ENCODE measurements at regions not wholly inside any gene's neighbourhood (a gene's known extent, or its start where the extent isn't known, plus 50 kb on each side); places are given as distances from the start of the nearest gene placed in this dataset.

GRCh38 chr16:64148356-64148755 lies 973.5 kb downstream of the CDH11 start:
- no peak overlapping the region for H3K9ac ChIP-seq (ENCODE audit: low read length)
- H3K4me1 ChIP-seq (ENCODE audit: control insufficient read depth, insufficient read depth, low read length), result no peaks in the 10 kb centered on the region

GRCh38 chr16:64147941-64148340 lies 973.9 kb downstream of the CDH11 start:
- Histone ChIP-seq H3K27me3 (ENCODE audit: control insufficient read depth, insufficient read depth, low read length) (no peaks in the 10 kb centered on the region), H3K9ac (ENCODE audit: low read length) (no peak overlapping the region), H3K36me3 (ENCODE audit: control insufficient read depth, insufficient read depth, low read length) (no peaks in the 10 kb centered on the region), H3K4me1 (ENCODE audit: control insufficient read depth, insufficient read depth, low read length) (no peaks in the 10 kb centered on the region), H3K9me3 (ENCODE audit: control insufficient read depth, low read length) (no peaks in the 10 kb centered on the region), H3K4me3 (ENCODE audit: low read length) (no peak overlapping the region)

More at GRCh38 chr16:64148356-64148755, 973.5 kb downstream of the CDH11 start:
- Histone ChIP-seq H3K27me3 (ENCODE audit: control insufficient read depth, insufficient read depth, low read length) (no peaks in the 10 kb centered on the region), H3K4me3 (ENCODE audit: low read length) (no peak overlapping the region), H3K36me3 (ENCODE audit: control insufficient read depth, insufficient read depth, low read length) (no peaks in the 10 kb centered on the region), H3K9me3 (ENCODE audit: control insufficient read depth, low read length) (no peaks in the 10 kb centered on the region)

- no peaks in the 10 kb centered on the region for H3K4me1 ChIP-seq (ENCODE audit: control insufficient read depth, insufficient read depth, low read length)
- H3K4me3 ChIP-seq (ENCODE audit: low read length), result no peak overlapping the region
- H3K27me3 ChIP-seq (ENCODE audit: control insufficient read depth, insufficient read depth, low read length), result no peaks in the 10 kb centered on the region
- no peaks in the 10 kb centered on the region for H3K36me3 ChIP-seq (ENCODE audit: control insufficient read depth, insufficient read depth, low read length)
- H3K9me3 ChIP-seq (ENCODE audit: control insufficient read depth, low read length), result no peaks in the 10 kb centered on the region
- no peak overlapping the region for H3K9ac ChIP-seq (ENCODE audit: low read length)
Measured at GRCh38 chr16:64144617-64145016, 977.2 kb downstream of the CDH11 start.

DNA sequence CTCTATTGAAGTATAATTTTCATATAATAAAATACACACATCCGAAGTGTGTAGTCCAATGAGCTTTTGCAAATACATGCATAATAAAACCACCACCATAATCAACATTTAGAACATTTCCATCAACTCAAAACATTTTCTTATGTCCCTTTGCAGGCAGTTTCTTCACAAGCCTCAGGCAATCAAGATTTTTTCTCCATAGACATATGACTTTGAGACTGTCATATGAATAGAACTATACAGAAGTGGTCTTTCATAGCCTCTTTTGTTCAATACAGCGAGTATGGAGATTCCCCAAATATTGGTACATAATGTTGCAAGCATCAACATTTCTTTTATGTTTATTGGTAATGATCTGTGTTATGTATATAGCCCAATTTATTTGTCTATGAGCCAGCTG lies 983.2 kb downstream of the CDH11 start:
- Histone ChIP-seq H3K4me3 (ENCODE audit: low read length) (no peak overlapping the region), H3K4me1 (ENCODE audit: control insufficient read depth, insufficient read depth, low read length) (no peaks in the 10 kb centered on the region), H3K9me3 (ENCODE audit: control insufficient read depth, low read length) (no peaks in the 10 kb centered on the region), H3K36me3 (ENCODE audit: control insufficient read depth, insufficient read depth, low read length) (no peaks in the 10 kb centered on the region), H3K9ac (ENCODE audit: low read length) (no peak overlapping the region), H3K27me3 (ENCODE audit: control insufficient read depth, insufficient read depth, low read length) (no peaks in the 10 kb centered on the region)

DNA sequence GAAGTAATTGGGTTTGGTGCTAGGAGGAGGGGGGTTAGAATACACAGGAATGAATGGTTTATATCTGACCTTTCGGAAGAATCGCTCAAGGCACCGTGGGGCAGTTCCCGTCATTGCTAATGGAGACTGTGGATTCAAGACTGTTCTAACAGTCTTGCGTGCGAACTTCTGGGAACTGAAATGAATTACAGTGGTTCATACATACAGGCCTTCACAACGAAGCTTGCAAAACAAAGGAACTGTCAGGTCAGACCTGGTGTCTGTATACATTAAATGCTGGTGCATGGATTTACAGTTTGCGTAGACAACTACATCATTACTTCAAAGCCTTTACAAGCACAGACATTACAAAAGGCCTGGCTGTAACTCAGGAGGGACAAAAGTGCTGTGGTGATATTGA lies 983.9 kb downstream of the CDH11 start:
- Histone ChIP-seq H3K4me3 (ENCODE audit: low read length) (no peak overlapping the region), H3K36me3 (ENCODE audit: control insufficient read depth, insufficient read depth, low read length) (no peaks in the 10 kb centered on the region), H3K4me1 (ENCODE audit: control insufficient read depth, insufficient read depth, low read length) (no peaks in the 10 kb centered on the region), H3K9ac (ENCODE audit: low read length) (no peak overlapping the region), H3K27me3 (ENCODE audit: control insufficient read depth, insufficient read depth, low read length) (no peaks in the 10 kb centered on the region), H3K9me3 (ENCODE audit: control insufficient read depth, low read length) (no peaks in the 10 kb centered on the region)

- Histone ChIP-seq H3K4me1 (ENCODE audit: control insufficient read depth, insufficient read depth, low read length) (no peaks in the 10 kb centered on the region), H3K4me3 (ENCODE audit: low read length) (no peak overlapping the region), H3K27me3 (ENCODE audit: control insufficient read depth, insufficient read depth, low read length) (no peaks in the 10 kb centered on the region), H3K9me3 (ENCODE audit: control insufficient read depth, low read length) (no peaks in the 10 kb centered on the region), H3K36me3 (ENCODE audit: control insufficient read depth, insufficient read depth, low read length) (no peaks in the 10 kb centered on the region), H3K9ac (ENCODE audit: low read length) (no peak overlapping the region)
Measured at GRCh38 chr16:64136743-64137142, 985.1 kb downstream of the CDH11 start.

DNA sequence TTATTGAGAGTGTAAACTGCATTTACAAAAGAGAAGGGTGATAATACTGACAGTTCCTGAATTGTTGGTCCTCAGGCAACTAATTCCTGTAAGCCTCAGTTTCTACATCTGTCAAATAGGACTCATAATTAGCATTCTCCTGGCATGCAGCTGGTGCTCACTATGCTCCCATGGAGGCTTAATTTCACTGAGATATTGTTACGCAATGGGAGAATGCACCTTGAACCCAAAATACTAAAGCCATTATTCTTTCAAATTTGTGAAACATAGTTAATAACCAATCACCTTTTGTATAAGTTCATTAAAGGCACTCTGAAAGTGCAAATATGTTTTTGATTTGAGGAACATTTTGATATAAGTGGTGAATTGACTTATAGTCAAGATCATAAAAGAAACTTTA lies 985.5 kb downstream of the CDH11 start:
- no peaks in the 10 kb centered on the region for H3K4me1 ChIP-seq (ENCODE audit: control insufficient read depth, insufficient read depth, low read length)
- no peaks in the 10 kb centered on the region for H3K9me3 ChIP-seq (ENCODE audit: control insufficient read depth, low read length)
- no peak overlapping the region for H3K4me3 ChIP-seq (ENCODE audit: low read length)
- H3K27me3 ChIP-seq (ENCODE audit: control insufficient read depth, insufficient read depth, low read length), result no peaks in the 10 kb centered on the region
- no peak overlapping the region for H3K9ac ChIP-seq (ENCODE audit: low read length)
- no peaks in the 10 kb centered on the region for H3K36me3 ChIP-seq (ENCODE audit: control insufficient read depth, insufficient read depth, low read length)

- Histone ChIP-seq H3K9ac (ENCODE audit: low read length) (no peak overlapping the region), H3K4me1 (ENCODE audit: control insufficient read depth, insufficient read depth, low read length) (no peaks in the 10 kb centered on the region), H3K36me3 (ENCODE audit: control insufficient read depth, insufficient read depth, low read length) (no peaks in the 10 kb centered on the region), H3K4me3 (ENCODE audit: low read length) (no peak overlapping the region), H3K27me3 (ENCODE audit: control insufficient read depth, insufficient read depth, low read length) (no peaks in the 10 kb centered on the region), H3K9me3 (ENCODE audit: control insufficient read depth, low read length) (no peaks in the 10 kb centered on the region)
Measured at GRCh38 chr16:64133366-64133765, 988.5 kb downstream of the CDH11 start.

- H3K36me3 ChIP-seq (ENCODE audit: control insufficient read depth, insufficient read depth, low read length), result no peaks in the 10 kb centered on the region
- no peaks in the 10 kb centered on the region for H3K27me3 ChIP-seq (ENCODE audit: control insufficient read depth, insufficient read depth, low read length)
- H3K4me1 ChIP-seq (ENCODE audit: control insufficient read depth, insufficient read depth, low read length), result no peaks in the 10 kb centered on the region
- no peak overlapping the region for H3K4me3 ChIP-seq (ENCODE audit: low read length)
- H3K9ac ChIP-seq (ENCODE audit: low read length), result no peak overlapping the region
- no peaks in the 10 kb centered on the region for H3K9me3 ChIP-seq (ENCODE audit: control insufficient read depth, low read length)
Measured at GRCh38 chr16:64132759-64133361, 989.0 kb downstream of the CDH11 start.

DNA sequence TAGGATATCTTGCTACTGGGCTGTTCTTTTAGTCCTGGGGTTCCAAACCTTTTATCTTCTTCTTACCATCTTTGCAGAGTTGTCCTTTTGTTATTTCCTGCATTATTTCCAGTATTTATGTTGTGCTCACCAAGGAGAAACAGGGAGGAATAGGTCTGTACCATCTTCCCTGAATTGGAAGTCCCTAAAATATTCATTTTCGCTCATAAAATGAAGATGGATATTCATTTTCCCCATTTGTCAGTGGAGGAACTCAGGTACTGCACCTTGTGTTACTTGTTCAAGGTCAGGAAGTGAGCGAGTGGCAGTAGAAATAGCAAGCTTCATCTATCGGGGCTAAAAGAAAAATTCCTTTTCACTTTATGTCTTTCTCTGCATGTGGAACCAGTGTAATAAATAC lies 989.7 kb downstream of the CDH11 start:
- Histone ChIP-seq H3K4me3 (ENCODE audit: low read length) (no peak overlapping the region), H3K9ac (ENCODE audit: low read length) (no peak overlapping the region), H3K9me3 (ENCODE audit: control insufficient read depth, low read length) (no peaks in the 10 kb centered on the region), H3K36me3 (ENCODE audit: control insufficient read depth, insufficient read depth, low read length) (no peaks in the 10 kb centered on the region), H3K27me3 (ENCODE audit: control insufficient read depth, insufficient read depth, low read length) (no peaks in the 10 kb centered on the region), H3K4me1 (ENCODE audit: control insufficient read depth, insufficient read depth, low read length) (no peaks in the 10 kb centered on the region)

DNA sequence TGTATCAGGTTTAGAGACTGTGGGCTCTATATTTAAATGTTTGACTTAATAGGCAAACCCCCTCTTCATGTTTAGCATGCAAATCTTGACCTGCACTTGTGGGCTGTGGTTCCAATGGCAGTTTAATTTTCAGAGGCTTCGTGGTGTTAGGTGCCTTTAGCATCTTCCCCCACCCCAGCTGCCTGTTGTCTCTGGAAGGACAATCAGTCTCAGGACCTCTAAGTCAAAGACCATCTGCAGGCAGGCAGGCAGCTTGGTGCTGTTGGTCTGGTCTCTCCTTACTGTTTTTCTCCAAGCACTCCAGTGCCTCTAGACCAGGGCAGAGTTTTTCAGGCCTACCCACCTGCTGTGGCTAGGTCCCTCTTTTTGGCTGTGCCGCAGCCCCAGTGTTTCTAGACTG lies 990.4 kb downstream of the CDH11 start:
- Histone ChIP-seq H3K27me3 (ENCODE audit: control insufficient read depth, insufficient read depth, low read length) (no peaks in the 10 kb centered on the region), H3K9me3 (ENCODE audit: control insufficient read depth, low read length) (no peaks in the 10 kb centered on the region), H3K4me1 (ENCODE audit: control insufficient read depth, insufficient read depth, low read length) (no peaks in the 10 kb centered on the region), H3K36me3 (ENCODE audit: control insufficient read depth, insufficient read depth, low read length) (no peaks in the 10 kb centered on the region), H3K4me3 (ENCODE audit: low read length) (no peak overlapping the region), H3K9ac (ENCODE audit: low read length) (no peak overlapping the region)

- Histone ChIP-seq H3K27me3 (ENCODE audit: control insufficient read depth, insufficient read depth, low read length) (no peaks in the 10 kb centered on the region), H3K36me3 (ENCODE audit: control insufficient read depth, insufficient read depth, low read length) (no peaks in the 10 kb centered on the region), H3K9me3 (ENCODE audit: control insufficient read depth, low read length) (no peaks in the 10 kb centered on the region), H3K9ac (ENCODE audit: low read length) (no peak overlapping the region), H3K4me3 (ENCODE audit: low read length) (no peak overlapping the region), H3K4me1 (ENCODE audit: control insufficient read depth, insufficient read depth, low read length) (no peaks in the 10 kb centered on the region)
Measured at GRCh38 chr16:64130140-64130539, 991.7 kb downstream of the CDH11 start.

DNA sequence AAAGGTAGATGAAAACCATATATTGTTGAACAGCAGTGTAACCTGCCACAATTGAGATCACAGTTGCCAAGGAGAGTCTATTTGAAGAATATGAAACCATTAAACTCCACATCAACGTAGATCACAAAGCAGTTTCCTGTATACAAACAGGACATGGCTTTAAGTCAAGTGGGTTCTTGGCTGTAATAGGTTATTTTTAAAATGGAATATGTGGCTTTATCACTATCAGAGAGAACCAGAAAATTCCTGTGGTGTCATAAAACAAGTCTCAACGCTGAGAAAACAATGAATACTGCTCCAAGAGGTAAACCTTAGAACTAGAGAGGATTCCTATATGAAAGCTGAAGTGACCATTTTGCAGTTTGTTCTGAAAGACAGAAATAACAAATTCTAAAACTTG lies 999.7 kb downstream of the CDH11 start:
- H3K9ac ChIP-seq (ENCODE audit: low read length), result no peak overlapping the region
- H3K36me3 ChIP-seq (ENCODE audit: control insufficient read depth, insufficient read depth, low read length), result no peaks in the 10 kb centered on the region
- no peaks in the 10 kb centered on the region for H3K9me3 ChIP-seq (ENCODE audit: control insufficient read depth, low read length)
- no peaks in the 10 kb centered on the region for H3K27me3 ChIP-seq (ENCODE audit: control insufficient read depth, insufficient read depth, low read length)
- H3K4me3 ChIP-seq (ENCODE audit: low read length), result no peak overlapping the region
- H3K4me1 ChIP-seq (ENCODE audit: control insufficient read depth, insufficient read depth, low read length), result no peaks in the 10 kb centered on the region

All from mucosa of stomach (tissue), 1 donor.